CD4-positive, alpha-beta T cell treated with Interferon alpha-2 for 1 hour (primary cell): ENCODE measurements at regions not wholly inside any gene's neighbourhood (a gene's known extent, or its start where the extent isn't known, plus 50 kb on each side); places are given as distances from the start of the nearest gene placed in this dataset.

Source experiments
- DNase-seq, 2 donors: peaks; one replicate each; pipeline ENCODE4 v3.0.0-alpha.2; 2020 to 2022

GRCh38 chr5:148951612-148952011 lies 111.2 kb downstream of the SH3TC2 start:
- DNase-seq = no peak

DNA sequence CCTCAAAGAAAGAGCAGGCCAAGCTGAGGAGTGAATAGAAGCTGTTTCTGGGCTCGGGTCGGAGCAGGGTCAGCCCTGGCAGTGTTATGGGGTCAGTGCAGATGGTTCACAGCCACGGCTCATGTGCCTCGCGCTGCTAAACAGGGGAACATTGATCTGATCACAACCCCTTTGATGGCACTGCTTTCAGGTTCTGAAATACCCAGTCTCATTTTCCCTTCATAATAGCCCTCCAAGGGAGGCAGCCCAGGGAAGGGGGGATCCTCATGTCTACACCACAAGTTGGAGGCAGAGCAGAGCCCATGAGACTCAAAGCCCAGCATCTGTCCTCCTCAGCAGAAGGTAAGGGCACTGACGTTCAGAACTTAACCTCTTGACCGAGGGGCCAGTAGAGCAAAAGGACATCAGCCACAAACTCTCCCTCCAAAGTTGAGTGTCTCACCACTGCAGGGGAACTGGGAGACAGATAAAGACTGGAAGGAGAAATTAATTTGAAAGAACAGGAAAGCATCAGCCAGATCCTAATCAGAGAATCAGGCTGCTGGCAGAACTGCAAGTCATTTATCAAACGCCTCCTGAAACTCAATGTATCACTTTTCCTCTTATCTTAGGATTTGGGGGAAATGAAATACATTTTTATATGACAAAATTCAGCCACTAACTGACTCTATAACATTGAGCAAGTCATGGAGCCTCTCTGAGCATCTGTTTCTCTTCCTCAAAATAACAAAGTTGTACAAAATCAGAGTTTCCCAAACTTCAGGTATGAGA lies 110.6 kb downstream of the SH3TC2 start:
- no peak for DNase-seq

DNA sequence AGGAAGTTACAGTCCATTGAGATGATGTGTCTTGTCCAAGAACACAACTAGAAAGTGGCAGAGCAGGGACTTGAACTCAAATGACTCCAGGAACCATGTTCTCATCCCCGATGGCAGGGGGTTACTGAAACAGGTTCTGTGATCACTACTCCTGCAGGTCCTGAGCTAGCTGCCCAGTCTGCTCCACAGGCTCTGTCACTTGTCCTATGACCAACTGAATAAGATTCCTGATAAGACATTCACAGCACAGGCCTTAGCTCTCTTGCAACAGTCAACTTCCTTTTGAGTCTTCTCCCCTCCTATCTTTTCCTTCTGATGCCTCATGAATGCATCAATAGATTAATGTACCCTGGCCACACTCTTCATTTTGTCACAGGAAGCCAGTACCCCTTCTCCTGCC lies 109.2 kb downstream of the SH3TC2 start:
- DNase-seq = no peak
